Ovary (tissue), 3 donors: ENCODE measurements at regions not wholly inside any gene's neighbourhood (a gene's known extent, or its start where the extent isn't known, plus 50 kb on each side); places are given as distances from the start of the nearest gene placed in this dataset.

Source experiments
- CTCF ChIP-seq, 3 donors: fragments of 450-650 bp in 2 of 3; fragments of 200-600 bp in 1 of 3; IDR thresholded peaks; one replicate each; pipeline versions ENCODE4 v1.5.1 to v1.8.0; 2016 to 2022; ENCODE audit warnings: antibody characterized with exemption in 3 of 3, mild to moderate bottlenecking in 1 of 3
- POLR2A ChIP-seq: fragments of 450-650 bp; IDR thresholded peaks from one replicate; pipeline ENCODE4 v1.6.1; 2017; ENCODE audit warnings: antibody characterized with exemption, mild to moderate bottlenecking, moderate library complexity
- donor health status: DM: no; HTN: no; CAD: no.

- TF ChIP-seq CTCF (IDR thresholded peaks at IDR 0.05) (no peak), POLR2A (no peak)
These were observed 130.9 kb downstream of the TMEM17 start for GRCh38 chr2:62375113-62375420.
